Hematopoietic multipotent progenitor cell treated with erythropoietin and hydrocortisone succinate and interleukin-3 and kit ligand, for 8 days (in vitro differentiated cells): ENCODE measurements at regions not wholly inside any gene's neighbourhood (a gene's known extent, or its start where the extent isn't known, plus 50 kb on each side); places are given as distances from the start of the nearest gene placed in this dataset.
"Not testable (repeated sequence)": the region's sequence is repeated elsewhere in the genome, so short reads cannot be mapped to it uniquely, and the experiment has no call there.

ENCODE experiments used
- DNase-seq: peaks from one replicate; pipeline ENCODE4 v3.0.0-alpha.2; 2015

DNA sequence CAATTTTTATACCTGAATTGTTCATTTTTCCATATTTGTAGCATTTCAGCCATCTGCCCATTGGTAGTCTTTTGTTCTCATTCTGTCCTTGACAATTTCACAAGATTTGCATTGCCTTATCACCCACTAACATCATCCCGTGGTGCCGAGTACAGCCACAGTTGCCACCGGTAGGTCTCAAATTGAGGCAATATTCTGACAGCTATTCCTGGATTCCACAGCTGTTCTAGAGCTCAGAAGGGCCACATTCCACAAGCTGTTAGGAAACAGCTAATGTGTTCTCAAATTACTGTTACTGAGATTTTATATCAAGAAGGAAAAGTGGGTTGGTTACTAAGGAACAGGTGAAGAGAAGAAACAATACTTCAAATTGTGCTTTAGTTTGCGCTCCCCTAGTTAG is 178.8 kb downstream of the RPRM start:
- no peak for DNase-seq

DNA sequence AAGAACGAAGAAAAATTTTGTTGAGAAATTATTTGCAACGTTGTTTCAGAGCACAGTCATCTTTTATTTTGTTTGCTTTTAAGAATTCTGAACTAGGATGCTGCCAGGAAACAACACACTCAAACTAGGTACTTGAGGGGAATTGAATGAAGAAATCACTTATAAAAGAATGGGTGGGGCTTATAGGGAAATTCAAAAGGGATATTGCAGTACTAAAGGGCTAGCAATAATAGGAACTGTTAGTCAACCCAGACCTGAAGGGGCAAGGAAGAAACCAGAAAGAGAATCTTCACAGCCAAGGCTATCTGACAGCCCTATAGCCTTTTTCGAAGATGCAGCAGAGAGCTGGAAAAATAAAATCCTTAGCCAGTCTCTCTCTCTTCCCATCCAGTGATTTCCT is 179.3 kb downstream of the RPRM start:
- DNase-seq: no peak

DNA sequence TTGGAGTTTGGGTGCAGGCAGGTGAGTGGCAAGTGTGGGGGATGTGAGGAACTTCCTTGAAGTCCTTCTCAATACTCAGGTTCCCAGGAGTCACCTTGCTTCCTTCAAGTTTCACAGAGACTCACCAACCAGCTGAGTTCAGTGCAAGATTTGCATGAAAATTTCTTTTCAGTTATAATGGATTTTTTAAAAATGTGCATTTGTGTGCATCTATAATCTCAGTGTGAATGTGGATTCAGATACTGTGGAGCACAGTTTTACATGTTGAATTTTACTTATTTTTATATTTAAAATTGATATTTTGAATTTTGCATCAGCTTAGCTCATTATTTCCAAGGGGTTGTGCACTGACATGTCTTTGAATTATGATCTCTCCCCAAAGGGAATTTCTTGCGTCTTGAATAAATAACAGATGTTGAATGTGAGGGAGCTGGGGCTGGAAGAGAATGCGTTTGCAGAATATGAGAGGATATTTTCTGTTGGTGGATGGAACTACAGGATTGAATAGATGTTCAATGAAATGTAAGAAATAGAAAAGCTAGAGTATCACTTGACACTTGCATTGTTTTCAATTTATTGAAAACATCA is 184.3 kb downstream of the RPRM start:
- DNase-seq: no peak

DNA sequence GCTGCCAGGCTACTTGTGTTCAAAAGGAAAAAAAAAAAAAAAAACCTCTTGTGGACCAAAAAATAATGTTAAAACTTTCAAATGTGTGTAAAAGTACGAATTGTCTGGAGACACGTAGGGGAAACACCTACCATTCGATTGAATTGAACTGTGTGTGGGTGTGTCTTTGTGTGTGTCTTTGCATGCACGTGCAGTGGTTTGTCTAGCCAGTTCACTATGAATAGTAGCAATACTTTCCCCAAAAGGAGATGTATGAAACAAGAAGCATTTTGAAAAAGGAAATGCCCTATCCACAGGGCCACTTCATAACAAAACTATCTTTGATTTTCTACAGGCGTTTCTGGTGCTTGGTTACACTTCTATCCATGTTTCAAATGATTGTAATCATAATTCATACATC is 186.8 kb downstream of the RPRM start:
- no peak for DNase-seq

DNA sequence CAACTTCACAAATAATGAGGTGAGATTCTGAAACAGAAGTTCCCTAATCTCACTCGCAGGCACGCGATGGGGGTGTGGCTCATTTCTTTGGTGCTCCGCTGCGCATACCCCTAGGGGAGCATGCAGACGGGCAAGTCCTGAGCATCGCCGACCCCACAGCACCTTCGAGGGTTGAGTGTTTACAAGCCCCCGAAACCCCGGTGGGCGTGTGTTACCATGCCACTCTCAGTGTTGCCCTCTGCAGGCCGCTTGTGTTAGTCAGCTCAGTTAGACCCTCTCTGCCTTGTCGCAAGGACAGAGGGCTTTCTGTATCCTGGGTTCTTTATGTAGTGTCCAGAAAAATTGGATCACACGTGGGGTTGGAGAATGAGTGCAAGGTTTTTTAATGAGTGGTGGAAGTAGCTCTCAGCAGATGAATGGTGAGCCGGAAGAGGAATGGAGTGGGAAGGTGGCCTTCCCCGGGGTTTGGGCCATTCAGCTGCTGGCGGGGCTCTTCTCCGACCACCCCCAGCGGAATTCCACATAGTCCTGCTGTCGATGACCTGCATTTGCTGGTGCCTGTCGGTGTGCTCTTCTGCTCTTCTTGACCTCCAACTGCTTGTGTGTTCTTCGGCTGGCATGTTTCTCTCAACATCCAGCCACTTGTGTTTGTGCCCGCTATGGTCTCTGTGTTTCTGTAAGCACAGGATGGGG is 191.3 kb downstream of the RPRM start:
- peak; percentile 5 for DNase-seq

DNA sequence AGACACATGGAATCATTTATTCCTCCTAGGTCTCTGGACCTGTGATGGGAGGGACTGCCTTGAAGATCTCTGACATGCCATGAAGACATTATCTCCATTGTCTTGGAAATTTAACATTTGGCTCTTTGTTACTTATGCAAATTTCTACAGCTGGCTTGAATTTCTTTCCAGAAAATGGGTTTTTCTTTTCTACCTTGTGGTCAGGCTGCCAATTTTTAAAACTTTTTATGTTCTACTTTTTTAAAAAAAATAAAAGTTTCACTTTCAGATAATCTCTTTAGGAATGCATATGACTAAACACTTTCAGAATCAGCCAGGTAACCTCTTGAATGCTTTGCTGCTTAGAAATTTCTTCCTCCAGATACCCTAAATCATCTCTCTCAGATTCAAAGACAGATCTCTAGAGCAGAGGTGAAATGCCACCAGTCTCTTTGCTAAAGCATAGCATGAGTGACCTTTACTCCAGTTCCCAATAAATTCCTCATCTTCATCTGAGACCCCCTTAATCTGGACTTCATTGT is 209.6 kb downstream of the RPRM start:
- no peak for DNase-seq

DNA sequence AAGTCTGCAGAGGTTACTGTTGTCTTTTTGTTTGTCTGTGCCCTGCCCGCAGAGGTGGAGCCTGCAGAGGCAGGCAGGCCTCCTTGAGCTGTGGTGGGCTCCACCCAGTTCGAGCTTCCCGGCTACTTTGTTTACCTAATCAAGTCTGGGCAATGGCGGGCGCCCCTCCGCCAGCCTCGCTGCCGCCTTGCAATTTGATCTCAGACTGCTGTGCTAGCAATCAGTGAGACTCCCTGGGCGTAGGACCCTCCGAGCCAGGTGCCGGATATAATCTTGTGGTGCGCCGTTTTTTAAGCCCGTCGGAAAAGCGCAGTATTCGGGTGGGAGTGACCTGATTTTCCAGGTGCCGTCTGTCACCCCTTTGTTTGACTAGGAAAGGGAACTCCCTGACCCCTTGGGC is 221.7 kb downstream of the RPRM start:
- DNase-seq: not testable (repeated sequence)

DNA sequence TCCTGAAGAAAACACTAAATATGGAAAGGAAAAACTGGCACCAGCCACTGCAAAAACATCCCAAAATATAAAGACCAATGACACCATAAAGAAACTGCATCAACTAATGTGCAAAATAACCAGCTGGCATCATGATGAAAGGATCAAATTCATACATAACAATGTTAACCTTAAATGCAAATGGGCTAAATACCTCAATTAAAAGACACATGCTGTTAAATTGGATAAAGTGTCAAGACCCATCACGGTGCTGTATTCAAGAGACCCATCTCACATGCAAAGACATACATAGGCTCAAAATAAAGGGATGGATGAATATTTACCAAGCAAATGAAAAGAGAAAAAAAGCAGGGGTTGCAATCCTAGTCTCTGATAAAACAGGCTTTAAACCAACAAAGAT is 231.9 kb downstream of the RPRM start:
- DNase-seq: not testable (repeated sequence)

DNA sequence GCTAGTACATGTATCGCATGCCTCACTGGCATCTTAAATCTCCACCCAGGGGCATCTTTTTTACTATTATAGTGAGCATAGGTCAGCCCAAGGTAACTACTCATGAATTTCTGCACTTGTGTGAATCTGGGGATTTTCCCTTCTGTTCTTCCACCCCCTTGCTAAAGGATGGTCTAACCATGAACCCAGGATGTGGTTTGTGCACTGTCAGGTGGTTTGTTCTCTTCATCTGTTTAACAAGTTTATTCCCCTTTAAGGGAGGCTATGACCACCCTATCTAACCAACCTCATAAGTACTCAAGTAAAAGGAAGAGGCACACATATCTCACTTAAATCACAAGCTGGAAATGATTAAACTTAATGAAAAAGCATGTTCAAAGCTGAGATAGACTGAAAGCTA is 243.0 kb downstream of the RPRM start:
- no peak for DNase-seq

DNA sequence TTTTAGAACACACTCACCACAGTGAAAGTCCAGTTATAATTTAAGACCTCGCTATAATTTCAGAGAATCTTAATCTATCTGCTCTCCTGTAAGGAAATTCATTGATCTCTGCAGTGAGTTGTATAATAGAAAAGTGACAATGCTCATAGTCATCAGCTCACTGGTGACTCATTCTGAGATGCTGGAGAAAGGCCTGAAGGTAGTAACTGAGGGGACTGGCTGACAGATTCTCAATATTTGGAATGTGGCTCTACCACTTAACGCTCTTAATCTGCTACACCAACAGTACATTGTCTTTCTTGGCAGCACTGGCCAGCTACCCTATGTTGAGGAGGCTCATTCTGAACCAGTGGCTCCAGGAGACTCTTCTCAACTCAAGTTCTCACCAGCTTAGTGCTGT is 246.1 kb downstream of the RPRM start:
- DNase-seq: no peak

DNA sequence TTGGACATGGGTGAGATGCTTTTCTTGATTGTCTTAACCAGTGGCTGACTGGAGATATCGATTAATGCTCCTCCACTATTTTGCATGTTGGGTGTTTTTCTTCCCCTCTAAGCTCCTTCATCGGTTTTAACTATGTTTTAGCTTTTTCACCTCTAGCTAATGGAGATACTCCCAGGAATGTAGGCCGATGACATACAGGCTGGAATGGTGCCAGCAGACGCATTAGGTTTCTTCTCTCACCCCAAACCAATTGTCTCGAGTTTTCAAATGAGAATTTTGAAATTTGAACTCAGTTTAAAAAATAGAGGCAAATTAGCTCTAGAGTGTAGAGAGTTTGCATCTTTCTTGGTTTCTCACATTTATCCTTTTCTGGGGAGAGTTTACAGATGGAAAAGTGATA is 247.6 kb downstream of the RPRM start:
- no peak for DNase-seq

DNA sequence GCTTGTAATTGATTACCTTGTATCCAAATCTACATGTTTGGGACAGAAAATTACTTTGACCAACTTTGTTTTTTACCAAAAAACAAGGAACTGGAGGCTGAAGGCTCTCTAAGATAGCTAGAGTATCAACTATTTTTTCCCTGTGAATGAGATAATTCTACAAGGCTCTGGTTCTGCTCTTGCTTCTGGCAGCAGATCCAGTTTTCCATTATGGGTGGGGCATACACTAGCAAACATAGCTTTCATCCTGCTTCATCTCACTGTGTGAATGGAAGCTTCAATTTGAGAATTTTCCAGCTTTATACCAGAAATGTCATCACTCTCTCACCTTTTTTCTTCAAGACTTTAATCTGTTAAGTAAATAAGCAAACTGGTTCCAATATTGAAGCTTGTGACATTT is 249.7 kb downstream of the RPRM start:
- no peak for DNase-seq

DNA sequence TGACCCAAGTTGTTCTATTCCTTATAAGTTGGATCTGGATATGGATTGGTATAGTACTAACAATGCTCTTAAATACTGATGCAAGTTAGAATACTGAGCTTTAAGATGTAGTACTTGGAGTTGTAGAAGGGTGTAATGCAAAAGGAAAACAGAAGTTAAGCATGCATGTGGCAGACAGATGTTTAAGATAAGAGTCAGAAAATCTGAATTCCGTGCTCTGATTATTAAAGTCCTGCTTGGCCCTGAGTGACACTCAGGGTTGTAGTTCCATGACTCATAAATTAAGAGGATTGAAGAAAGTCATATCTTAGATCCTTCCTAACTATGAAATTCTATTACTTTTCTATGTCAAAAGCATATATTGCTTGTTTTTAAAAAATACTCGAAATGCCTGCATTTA is 250.6 kb downstream of the RPRM start:
- no peak for DNase-seq

DNA sequence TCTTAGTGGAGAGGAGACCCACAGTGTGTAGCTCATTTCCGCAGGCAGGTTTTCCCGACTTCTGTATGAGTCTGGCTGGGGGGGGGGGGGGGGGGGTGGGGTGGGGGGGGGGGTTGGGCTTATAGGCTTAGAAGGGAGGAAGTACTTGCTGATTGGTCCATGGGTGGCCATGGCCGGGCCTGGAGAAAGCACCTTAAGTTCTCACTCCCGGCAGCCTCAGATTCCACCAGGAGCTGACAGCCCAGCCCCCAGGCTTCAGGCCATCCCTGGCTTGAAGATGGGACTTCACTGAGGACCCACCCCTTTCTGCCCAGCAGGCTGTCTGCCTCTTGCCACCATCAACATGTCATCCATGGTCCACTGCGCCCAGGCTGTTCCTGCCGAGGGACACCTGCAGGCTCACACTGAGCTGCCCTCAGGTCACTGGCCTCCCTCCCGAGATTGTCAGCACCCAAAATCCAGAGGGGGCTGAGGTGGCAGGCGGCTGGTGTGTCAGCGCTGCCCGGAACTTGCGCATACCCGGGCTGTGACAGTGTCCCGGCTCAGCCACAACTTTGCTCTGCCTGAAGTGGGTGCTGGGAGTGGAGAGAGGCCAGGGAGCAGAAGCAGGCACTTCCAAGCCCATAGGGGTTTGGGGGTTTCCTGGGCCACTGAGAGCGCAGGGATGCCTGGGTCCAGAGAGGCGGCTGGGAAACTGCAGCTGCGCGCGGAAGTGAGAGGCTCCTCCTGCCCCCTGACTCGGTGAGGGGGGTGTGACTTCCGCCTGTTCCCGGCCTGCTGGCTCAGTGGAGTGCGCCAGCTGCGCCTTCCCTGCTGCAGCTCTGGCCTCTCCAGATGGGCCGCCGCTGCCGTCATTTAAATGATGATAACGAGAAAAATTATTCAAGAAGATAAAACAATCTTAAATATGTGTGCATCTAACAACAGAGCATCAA is 256.1 kb downstream of the RPRM start:
- DNase-seq: no peak

DNA sequence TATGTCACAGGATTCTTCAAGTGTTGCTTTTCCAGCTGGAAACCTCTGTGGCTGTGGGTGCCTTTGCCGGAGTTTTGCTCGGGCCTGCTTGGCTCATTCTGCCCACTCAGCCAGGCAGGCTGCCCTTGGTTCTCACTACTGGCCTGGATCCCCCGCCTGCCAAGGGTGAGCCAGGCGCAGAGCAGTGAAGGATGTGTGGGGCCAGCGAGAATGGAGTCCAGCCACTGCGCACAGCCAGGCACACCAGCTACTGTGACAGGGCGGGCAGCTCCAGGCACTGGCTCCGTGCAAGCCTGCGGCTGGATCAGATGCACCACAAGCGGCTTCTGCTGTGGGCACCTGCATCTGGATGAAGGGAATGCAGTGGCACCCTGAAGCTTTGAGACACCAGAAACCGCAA is 257.1 kb downstream of the RPRM start:
- DNase-seq: no peak

DNA sequence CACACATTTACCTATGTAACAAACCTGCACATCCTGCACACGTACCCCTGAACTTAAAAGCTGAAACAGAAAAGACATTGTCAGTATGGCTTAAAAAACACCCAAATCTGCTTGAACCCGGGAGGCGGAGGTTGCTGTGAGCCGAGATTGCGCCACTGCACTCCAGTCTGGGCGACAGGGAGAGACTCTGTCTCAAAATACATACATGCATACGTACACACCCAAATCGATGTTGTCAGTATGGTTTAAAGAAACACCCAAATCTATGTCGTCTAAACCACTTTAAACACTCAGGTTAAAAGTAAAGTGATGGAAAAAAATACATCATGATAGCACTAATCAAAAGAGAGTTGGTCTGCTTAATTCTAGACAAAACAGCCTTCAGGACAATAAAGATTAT is 257.5 kb downstream of the RPRM start:
- no peak for DNase-seq

DNA sequence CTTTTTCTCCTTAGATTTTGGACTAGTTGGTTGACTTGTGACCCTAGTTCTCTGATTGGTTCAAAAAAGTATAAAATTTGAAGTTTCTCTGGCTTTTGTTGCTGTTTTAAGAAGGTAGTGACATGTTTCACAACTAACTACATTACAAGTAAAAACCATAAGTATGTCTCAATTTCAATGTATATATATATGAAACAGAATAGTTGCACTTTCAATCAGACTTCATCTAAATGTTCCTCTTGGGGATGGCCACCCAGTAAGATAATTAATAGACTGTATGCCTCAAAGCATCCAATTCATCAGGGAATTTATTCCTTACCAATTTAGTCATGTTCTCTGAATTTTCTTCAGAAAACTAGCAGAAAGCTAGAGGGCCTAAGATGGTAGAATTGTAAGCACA is 259.7 kb downstream of the RPRM start:
- DNase-seq: no peak

DNA sequence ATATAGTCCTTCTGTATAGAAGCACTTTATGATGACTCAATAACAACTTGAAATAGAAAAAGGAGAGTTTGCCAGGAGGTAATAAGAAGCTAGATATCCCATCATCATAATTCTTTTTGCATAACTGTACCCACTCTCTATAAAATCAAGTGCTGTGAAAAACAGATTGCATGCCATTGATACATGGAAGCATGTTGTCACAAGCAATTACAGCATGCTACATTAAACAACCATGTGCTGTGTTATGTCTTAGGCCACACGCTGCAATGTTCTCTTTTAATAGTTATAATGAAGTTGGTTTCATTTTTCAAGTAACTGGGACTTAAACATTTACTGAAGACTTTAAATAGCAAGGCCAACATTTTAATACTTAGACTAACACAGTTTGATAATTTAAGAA is 264.2 kb downstream of the RPRM start:
- DNase-seq: no peak

DNA sequence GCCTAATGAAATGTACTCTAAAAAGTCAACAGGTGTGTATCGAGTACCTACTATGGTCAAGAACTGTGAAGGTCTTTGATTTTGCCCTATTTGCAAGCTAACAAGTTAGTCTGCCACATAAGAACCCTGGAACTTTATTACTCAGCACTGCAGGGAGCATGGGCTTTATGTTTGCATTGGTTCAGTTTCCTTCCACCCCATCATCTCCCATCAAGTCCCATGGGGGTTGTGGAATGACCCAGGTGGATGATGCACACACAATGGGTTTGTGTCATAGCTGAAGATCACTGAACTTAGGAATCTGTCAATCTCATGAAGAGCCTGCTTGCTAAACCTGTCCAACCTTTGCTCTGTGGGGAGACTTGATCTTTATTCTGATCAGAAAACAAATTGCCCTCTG is 265.5 kb downstream of the RPRM start:
- no peak for DNase-seq

DNA sequence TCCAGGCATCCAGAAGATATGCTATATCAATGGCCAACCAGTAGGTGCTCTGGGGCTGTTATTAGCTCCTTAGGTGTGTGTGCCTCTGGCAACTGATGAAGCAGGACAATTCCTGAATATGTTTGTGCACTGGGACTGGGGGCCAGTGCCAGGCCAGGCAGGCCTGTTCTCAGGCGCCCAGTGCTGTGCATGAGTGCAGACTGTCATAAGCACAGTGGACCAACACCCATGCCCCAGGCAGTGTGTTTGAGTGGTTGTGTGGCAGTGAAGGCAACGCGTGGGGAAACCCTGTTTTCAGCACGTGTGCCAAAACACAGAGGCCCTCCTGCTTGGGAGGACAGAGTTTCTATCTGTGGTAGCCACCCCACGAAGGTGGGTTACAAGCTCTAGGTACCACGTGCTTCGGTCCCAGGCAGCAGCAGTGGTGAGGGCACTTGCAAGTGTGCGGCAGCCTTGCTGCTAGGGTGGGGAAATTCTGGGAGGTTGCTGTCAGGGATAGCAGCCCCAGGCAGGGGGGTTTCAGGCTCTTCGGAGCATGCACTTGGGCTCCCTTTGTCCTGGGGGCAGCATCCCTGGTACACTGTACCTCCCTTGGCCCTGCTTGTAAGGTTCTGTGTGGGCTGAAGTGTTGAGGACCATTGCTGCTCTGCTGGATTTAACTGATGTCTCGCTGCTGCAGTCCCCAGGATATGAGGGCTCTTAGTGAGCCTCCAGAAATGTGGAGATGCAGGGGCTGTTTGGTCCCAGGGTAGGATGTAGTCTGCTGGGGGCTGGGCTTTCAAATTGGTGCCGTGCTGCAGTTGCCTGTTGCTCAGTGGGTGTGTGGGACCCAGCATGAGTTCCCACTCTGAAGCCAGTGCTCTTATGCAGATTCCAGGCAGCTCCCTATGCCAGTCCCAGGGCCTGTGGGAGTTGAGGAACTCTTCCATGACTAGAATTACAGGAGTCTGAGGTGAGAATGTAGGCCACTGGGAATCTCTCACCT is 280.9 kb downstream of the RPRM start:
- DNase-seq: no peak

DNA sequence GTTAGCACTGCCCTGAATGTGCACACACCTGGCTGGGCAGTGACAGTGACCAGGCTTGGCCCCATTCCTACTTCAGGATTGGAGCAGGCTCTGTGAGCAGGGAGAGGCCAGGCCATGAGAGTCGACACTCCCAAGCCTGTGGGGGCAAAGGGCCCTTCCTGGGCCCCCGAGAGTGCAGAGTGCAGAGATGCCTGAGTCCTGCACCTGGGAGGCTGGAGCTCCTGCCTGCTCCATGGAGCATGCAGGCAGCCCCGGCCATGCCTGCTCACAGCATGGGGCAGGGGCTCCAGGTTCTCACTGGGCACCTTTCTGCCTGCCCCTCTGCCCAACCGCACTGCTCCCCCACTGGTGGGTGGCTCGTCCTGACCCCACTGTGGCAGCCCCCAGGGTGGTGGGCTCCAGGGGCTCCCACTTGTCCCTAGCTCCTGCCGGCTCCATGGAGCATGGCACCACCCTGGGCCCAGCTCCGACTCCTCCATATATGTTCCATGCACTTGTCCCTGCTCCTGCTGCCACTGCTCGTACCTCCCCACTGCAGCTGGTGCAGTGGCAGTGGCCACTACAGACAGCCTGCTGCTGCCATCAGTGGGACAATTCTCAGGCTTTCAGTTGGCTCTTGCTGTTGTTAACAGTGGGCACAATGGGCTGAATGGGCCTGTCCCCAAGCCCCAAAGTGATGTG is 282.0 kb downstream of the RPRM start:
- DNase-seq: no peak

DNA sequence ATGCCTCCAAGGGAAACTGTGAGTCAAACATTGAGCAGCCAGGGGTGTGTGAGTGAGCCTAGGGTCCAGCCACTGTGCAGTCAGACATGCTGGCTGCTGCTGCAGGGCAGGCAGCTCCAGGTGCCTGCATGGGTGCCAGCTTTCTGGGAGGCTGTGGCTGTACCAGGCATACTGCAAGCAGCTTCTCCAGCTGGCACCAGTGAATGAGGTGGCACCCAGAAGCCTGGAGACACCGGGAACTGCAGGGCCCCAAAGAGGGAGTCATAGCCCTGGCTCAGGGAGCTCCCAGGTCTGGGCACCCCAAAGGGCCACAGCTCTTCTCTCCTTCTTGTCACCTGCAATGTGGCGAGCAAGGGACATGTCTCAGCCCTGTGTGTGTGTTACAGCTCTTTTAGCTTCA is 283.2 kb downstream of the RPRM start:
- DNase-seq: no peak
